Heart left ventricle (tissue), 16 donors: ENCODE measurements at regions not wholly inside any gene's neighbourhood (a gene's known extent, or its start where the extent isn't known, plus 50 kb on each side); places are given as distances from the start of the nearest gene placed in this dataset.

Source experiments
- ATAC-seq, 4 donors: fragments of 200-7000 bp; cut with Tn5 transposase; one replicate each; pipeline ENCODE4 v1.9.1; 2020 to 2022; ENCODE audit warnings: moderate library complexity in 4 of 4, mild to moderate bottlenecking in 3 of 4, moderate number of reproducible peaks in 1 of 4
- DNase-seq, 5 donors: peaks; one replicate each; pipeline ENCODE4 v3.0.0-alpha.2; 2020
- H3K27ac ChIP-seq, 12 donors: fragments of 200-600 bp; sonication (generic) in 4 of 12; one replicate each; pipeline versions ENCODE4 v1.5.0 to v1.8.0; 2016 to 2022; ENCODE audit warnings: mild to moderate bottlenecking in 2 of 12
- H3K27me3 ChIP-seq, 9 donors: fragments of 200-600 bp; sonication (generic) in 2 of 9; one replicate each; pipeline versions ENCODE4 v1.5.1 to v1.8.0; 2016 to 2022; ENCODE audit warnings: mild to moderate bottlenecking in 3 of 9
- H3K36me3 ChIP-seq, 9 donors: fragments of 200-600 bp; sonication (generic) in 2 of 9; one replicate each; pipeline versions ENCODE4 v1.5.0 to v1.8.0; 2018 to 2022; ENCODE audit warnings: mild to moderate bottlenecking in 2 of 9
- H3K4me1 ChIP-seq, 12 donors: fragments of 200-600 bp; sonication (generic) in 4 of 12; one replicate each; pipeline versions ENCODE4 v1.5.0 to v1.8.0; 2016 to 2022; ENCODE audit warnings: mild to moderate bottlenecking in 3 of 12
- H3K4me3 ChIP-seq, 12 donors: fragments of 200-600 bp; sonication (generic) in 4 of 12; one replicate each; pipeline versions ENCODE4 v1.5.0 to v1.8.0; 2017 to 2022; ENCODE audit warnings: mild to moderate bottlenecking in 9 of 12, moderate library complexity in 4 of 12
- H3K9me3 ChIP-seq, 12 donors: fragments of 200-600 bp; sonication (generic) in 4 of 12; one replicate each; pipeline versions ENCODE4 v1.5.0 to v1.8.0; 2016 to 2022; ENCODE audit warnings: mild to moderate bottlenecking in 1 of 12
- CTCF ChIP-seq, 12 donors: fragments of 200-600 bp; sonication (generic) in 4 of 12; IDR thresholded peaks; one replicate each; pipeline versions ENCODE4 v1.5.0 to v1.8.0; 2018 to 2022; ENCODE audit warnings: antibody characterized with exemption in 12 of 12, mild to moderate bottlenecking in 5 of 12
- POLR2A ChIP-seq, 2 donors: fragments of 450-650 bp; IDR thresholded peaks; one replicate each; pipeline ENCODE4 v1.6.1; 2017; ENCODE audit warnings: antibody characterized with exemption in 2 of 2, mild to moderate bottlenecking in 2 of 2, moderate library complexity in 2 of 2
- WGBS, 4 donors: extraction: QIAGEN DNeasy Blood & Tissue Kit in 2 of 4; methylation state at CpG; one replicate each; pipeline versions ENCODE4 v1.1.5 to v1.1.7; 2013 to 2018; 5-methylcytosine and 5-hydroxymethylcytosine counted together
- intact Hi-C, 10 donors: fragments of 100-400 bp; cut with DNase I; formaldehyde crosslinking; loops; one replicate each; pipeline versions ENCODE4 v1.11.1 to v1.14.2; 2022
- donor health status: ischemic (EF 13 %, LVEDD 7.1; RV severe dilation, severe dysfunction).
- donor health status: healthy with polysubstance abuse.
- donor health status: DM: no; HTN: yes; CAD: no.
- donor health status: DM: no; HTN: no; CAD: no.
- donor health status: ischemic (EF 25% LVEDD 6.9; RV normal size, moderate dysfunction).
- donor health status: ischemic (EF 25% LVEDD 5.7; RV mildly dilated, moderate dysfunction).
- donor health status: healthy.
- donor health status: DM: yes; HTN: yes; CAD: no.
- donor health status: ischemic (EF 35%, LVEDD 5.7; RV mildly dilated, moderate dysfunction).
- donor health status: nonischemic (EF 11% LVEDD 7.7; RV severe dilation, severe dysfunction).
- donor health status: DM: yes; HTN: yes; CAD: no.
- donor health status: PGD.
- donor health status: ischemic (EF 29% LVEDD 5.4; RV normal size, mild dysfunction).
- donor health status: nonischemic (EF 23%, LVEDD 6.1; RV moderate dilation, normal function).

GRCh38 chr10:8600192-8600591 is 545.7 kb downstream of the GATA3 start:
- Histone ChIP-seq H3K9me3 (peaks cover 0 to 6% (median 0%) of the 10 kb centered on the region in 12 donors), H3K27ac (no peak overlapping the region), H3K4me3 (no peak overlapping the region), H3K4me1 (no peaks in the 10 kb centered on the region), H3K36me3 (no peaks in the 10 kb centered on the region), H3K27me3 (no peaks in the 10 kb centered on the region)
- no peak for TF ChIP-seq CTCF (IDR thresholded peaks at IDR 0.05)
- TF ChIP-seq POLR2A (IDR thresholded peaks at IDR 0.05), result no peak
- ATAC-seq (no peak), DNase-seq (no peak)
- intact Hi-C loops, result no loop called here
- WGBS, 4 donors, result 87 to 94% (median 90%) methylated on average over 3 of the region's 3 CpGs

GRCh38 chr10:8602821-8603220 is 548.3 kb downstream of the GATA3 start:
- 79 to 86% (median 85%) methylated on average over 1 of the region's 1 CpG for WGBS, 4 donors
- intact Hi-C loops, result no loop called here
- Histone ChIP-seq H3K4me3 (no peak overlapping the region), H3K4me1 (no peaks in the 10 kb centered on the region), H3K36me3 (no peaks in the 10 kb centered on the region), H3K27ac (no peak overlapping the region), H3K27me3 (no peaks in the 10 kb centered on the region), H3K9me3 (peaks cover 0 to 23% (median 3%) of the 10 kb centered on the region in 12 donors)
- ATAC-seq (no peak), DNase-seq (no peak)
- TF ChIP-seq POLR2A (IDR thresholded peaks at IDR 0.05), result no peak
- no peak for TF ChIP-seq CTCF (IDR thresholded peaks at IDR 0.05)

GRCh38 chr10:8614054-8614565 is 559.6 kb downstream of the GATA3 start:
- intact Hi-C loops, result no loop called here
- no peak for TF ChIP-seq CTCF (IDR thresholded peaks at IDR 0.05)
- TF ChIP-seq POLR2A (IDR thresholded peaks at IDR 0.05), result no peak
- no peak for ATAC-seq

GRCh38 chr10:8615118-8615517 is 560.6 kb downstream of the GATA3 start:
- intact Hi-C loops, result no loop called here
- WGBS, 4 donors, result 71 to 80% (median 73%) methylated on average over 4 of the region's 4 CpGs
- H3K4me3 ChIP-seq, result no peak overlapping the region

More at GRCh38 chr10:8614054-8614565, 559.6 kb downstream of the GATA3 start:
- no peak overlapping the region for H3K4me3 ChIP-seq
- no peaks in the 10 kb centered on the region for H3K4me1 ChIP-seq
- H3K27ac ChIP-seq, result no peak overlapping the region
- H3K36me3 ChIP-seq, result no peaks in the 10 kb centered on the region
- peaks cover 0 to 4% (median 0%) of the 10 kb centered on the region in 12 donors for H3K9me3 ChIP-seq
- 53 to 75% (median 66%) methylated on average over 6 of the region's 6 CpGs for WGBS, 4 donors
- DNase-seq, result no peak
- H3K27me3 ChIP-seq, result no peaks in the 10 kb centered on the region

More at GRCh38 chr10:8615118-8615517, 560.6 kb downstream of the GATA3 start:
- TF ChIP-seq POLR2A (IDR thresholded peaks at IDR 0.05), result no peak
- no peak for TF ChIP-seq CTCF (IDR thresholded peaks at IDR 0.05)
- no peaks in the 10 kb centered on the region for H3K9me3 ChIP-seq
- H3K4me1 ChIP-seq, result no peaks in the 10 kb centered on the region
- H3K27me3 ChIP-seq, result no peaks in the 10 kb centered on the region
- ATAC-seq, result no peak
- H3K27ac ChIP-seq, result no peak overlapping the region
- no peak for DNase-seq
- no peaks in the 10 kb centered on the region for H3K36me3 ChIP-seq
